Prostate gland (tissue), 2 donors: ENCODE measurements at regions not wholly inside any gene's neighbourhood (a gene's known extent, or its start where the extent isn't known, plus 50 kb on each side); places are given as distances from the start of the nearest gene placed in this dataset.

Source experiments
- DNase-seq: peaks from one replicate; pipeline ENCODE4 v3.0.0-alpha.2; 2019; ENCODE audit warnings: low spot score
- H3K27ac ChIP-seq, 2 donors: fragments of 200-600 bp; sonication (generic); 2 replicates each; pipeline ENCODE4 v1.5.1; 2017 to 2019
- H3K27me3 ChIP-seq: fragments of 200-600 bp; sonication (generic); replicated peaks from 2 replicates; pipeline ENCODE4 v1.5.1; 2019; ENCODE audit not compliant: insufficient read depth
- H3K36me3 ChIP-seq, 2 donors: fragments of 200-600 bp; sonication (generic); 1 replicate in 1 of 2; 2 replicates in 1 of 2; pipeline versions ENCODE4 v1.5.1 to v1.8.1; 2017 to 2019
- H3K4me1 ChIP-seq: fragments of 200-600 bp; sonication (generic); replicated peaks from 2 replicates; pipeline ENCODE4 v1.5.1; 2019
- H3K4me3 ChIP-seq, 2 donors: fragments of 200-600 bp; sonication (generic); 2 replicates each; pipeline ENCODE4 v1.5.1; 2017 to 2019
- H3K9me3 ChIP-seq: fragments of 200-600 bp; sonication (generic); 2 replicates; pipeline ENCODE4 v1.5.1; 2017
- CTCF ChIP-seq, 4 experiments: fragments of 200-600 bp in 2 of 4; fragments of 450-650 bp in 2 of 4; sonication (generic) in 2 of 4; IDR thresholded peaks; 1 replicate in 3 of 4; 2 replicates in 1 of 4; pipeline ENCODE4 v1.5.1; 2016 to 2019; ENCODE audit warnings: antibody characterized with exemption in 4 of 4, mild to moderate bottlenecking in 2 of 4, moderate library complexity in 2 of 4
- POLR2A ChIP-seq: fragments of 450-650 bp; IDR thresholded peaks from one replicate; pipeline ENCODE4 v1.6.1; 2016; ENCODE audit warnings: antibody characterized with exemption, mild to moderate bottlenecking
- POLR2AphosphoS5 ChIP-seq: sonication (generic); formaldehyde crosslinking; IDR thresholded peaks from one replicate; pipeline ENCODE4 v1.6.1; 2017; ENCODE audit warnings: antibody characterized with exemption
- WGBS: methylation state at CpG from one replicate; pipeline ENCODE4 v1.1.5; 2018; 5-methylcytosine and 5-hydroxymethylcytosine counted together
- intact Hi-C: fragments of 100-400 bp; cut with DNase I; formaldehyde crosslinking; loops from one replicate; pipeline ENCODE4 v1.14.2; 2022

GRCh38 chr18:46411191-46411828, 245.7 kb downstream of the LOXHD1 start:
- no peaks in the 10 kb centered on the region for H3K27me3 ChIP-seq
- H3K4me1 ChIP-seq, result peaks cover 6% of the 10 kb centered on the region
- no peak overlapping the region for H3K4me3 ChIP-seq
- peak overlapping the region in 1 of 2 donors; percentile 47 for H3K27ac ChIP-seq
- 75% methylated on average over 4 of the region's 4 CpGs for WGBS
- H3K9me3 ChIP-seq, result no peaks in the 10 kb centered on the region
- no peaks in the 10 kb centered on the region for H3K36me3 ChIP-seq
- DNase-seq, result no peak
- TF ChIP-seq POLR2A, result no peak
- TF ChIP-seq CTCF (IDR thresholded peaks at IDR 0.05), result no peak
- no peak for TF ChIP-seq POLR2AphosphoS5
- intact Hi-C loops, result loop anchor here (5.0 kb wide), 1 partner anchor 74 kb away; no protein-coding TSS in a partner anchor

DNA sequence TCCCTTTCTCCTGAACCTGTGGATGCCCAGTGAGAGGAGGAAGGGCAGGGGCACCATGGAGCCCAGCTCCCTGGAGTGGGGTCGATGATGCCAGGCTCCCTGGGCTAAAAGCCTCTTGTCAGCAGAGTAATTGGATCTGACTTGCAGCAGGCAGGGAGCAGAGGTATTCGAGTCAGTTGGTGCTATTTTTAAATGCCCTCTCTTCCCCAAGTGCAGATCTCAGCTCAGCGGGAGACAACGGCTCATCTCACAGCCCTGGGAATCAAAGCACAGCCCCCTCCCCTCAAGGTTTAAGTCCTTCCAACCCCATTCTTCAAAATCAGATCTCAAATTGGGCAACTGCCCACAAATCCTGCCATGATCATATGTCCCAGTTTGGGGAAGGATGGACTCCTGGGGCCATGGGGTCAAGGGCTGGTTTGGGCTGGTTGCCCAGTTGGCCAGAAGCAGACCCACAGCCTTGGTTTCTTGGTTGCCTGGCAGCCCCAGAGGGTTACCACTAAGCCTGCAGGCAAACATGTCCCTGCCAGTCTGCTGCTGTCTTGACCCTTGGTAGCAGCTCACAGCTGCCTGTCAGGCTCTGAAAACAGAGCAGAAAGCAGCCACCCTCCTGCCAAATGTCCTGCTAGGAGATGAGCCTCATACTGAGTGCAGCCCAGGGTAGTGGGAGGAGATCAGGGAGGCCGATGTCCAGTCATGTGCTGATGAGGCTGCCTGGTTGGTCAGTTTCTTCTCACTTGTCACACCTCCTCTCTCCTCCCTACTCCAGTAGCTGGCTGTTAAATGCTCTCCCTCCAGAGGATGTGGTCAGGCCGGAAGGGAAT, 244.9 kb downstream of the LOXHD1 start:
- intact Hi-C loops, result loop anchor here (5.0 kb wide), 1 partner anchor 75 kb away; no protein-coding TSS in a partner anchor
- peak overlapping the region; percentile 23 to 47 for H3K27ac ChIP-seq

DNA sequence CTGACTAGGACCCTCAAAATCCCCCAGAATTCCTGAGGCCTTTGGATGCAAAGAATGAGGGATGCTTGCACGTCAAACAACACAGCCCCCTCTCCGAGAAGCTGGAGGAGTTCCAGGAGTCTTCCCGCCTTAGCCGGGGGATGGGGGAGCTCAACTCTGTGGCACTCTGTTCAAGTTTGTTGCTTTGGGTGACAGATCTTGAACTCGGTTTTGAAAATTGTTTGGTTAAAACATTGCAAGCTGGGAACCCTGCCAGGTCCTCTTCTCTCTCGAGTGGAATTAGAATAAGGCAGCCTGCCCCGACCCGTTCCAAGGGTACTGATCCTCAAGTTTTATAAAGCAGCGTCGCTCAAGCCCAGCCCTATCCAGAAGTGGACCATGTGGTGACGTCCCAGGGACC, 244.1 kb downstream of the LOXHD1 start:
- 16% methylated on average over 11 of the region's 11 CpGs for WGBS
- TF ChIP-seq POLR2AphosphoS5 (no peak), POLR2A (no peak), CTCF (IDR thresholded peaks at IDR 0.05) (no peak)
- peak; percentile 41 for DNase-seq

More for the DNA sequence above, 244.9 kb downstream of the LOXHD1 start:
- Histone ChIP-seq H3K9me3 (no peaks in the 10 kb centered on the region), H3K4me1 (peaks cover 6% of the 10 kb centered on the region), H3K4me3 (no peak overlapping the region), H3K36me3 (no peaks in the 10 kb centered on the region), H3K27me3 (no peaks in the 10 kb centered on the region)
- no peak for TF ChIP-seq POLR2A
- TF ChIP-seq POLR2AphosphoS5, result no peak
- no peak for TF ChIP-seq CTCF (IDR thresholded peaks at IDR 0.05)
- 30% methylated on average over 5 of the region's 6 CpGs for WGBS
- no peak for DNase-seq

GRCh38 chr18:46413684-46414083, 243.3 kb downstream of the LOXHD1 start:
- H3K4me3 ChIP-seq, result no peak overlapping the region
- no peak for DNase-seq
- H3K9me3 ChIP-seq, result no peaks in the 10 kb centered on the region
- no peaks in the 10 kb centered on the region for H3K27me3 ChIP-seq
- TF ChIP-seq CTCF (IDR thresholded peaks at IDR 0.05) (no peak), POLR2A (no peak), POLR2AphosphoS5 (no peak)
- intact Hi-C loops, result loop anchor here (5.0 kb wide), 1 partner anchor 76 kb away; no protein-coding TSS in a partner anchor
- H3K27ac ChIP-seq, result no peak overlapping the region
- WGBS, result 50% methylated on average over 3 of the region's 3 CpGs
- peaks cover 6% of the 10 kb centered on the region for H3K4me1 ChIP-seq
- no peaks in the 10 kb centered on the region for H3K36me3 ChIP-seq

More for the DNA sequence above, 244.1 kb downstream of the LOXHD1 start:
- Histone ChIP-seq H3K4me3 (no peak overlapping the region), H3K9me3 (no peaks in the 10 kb centered on the region), H3K4me1 (peaks cover 6% of the 10 kb centered on the region), H3K27ac (peak overlapping the region; percentile 23 to 47), H3K36me3 (no peaks in the 10 kb centered on the region), H3K27me3 (no peaks in the 10 kb centered on the region)
- intact Hi-C loops, result loop anchor here (5.0 kb wide), 1 partner anchor 76 kb away; no protein-coding TSS in a partner anchor
